Subcutaneous abdominal adipose tissue (tissue), 5 donors: ENCODE measurements at regions not wholly inside any gene's neighbourhood (a gene's known extent, or its start where the extent isn't known, plus 50 kb on each side); places are given as distances from the start of the nearest gene placed in this dataset.

Source experiments
- H3K27ac ChIP-seq: one replicate; pipeline ENCODE4 v1.7.0; 2013; ENCODE audit warnings: low read depth, mild to moderate bottlenecking, inconsistent platforms, low read length, moderate library complexity
- H3K27me3 ChIP-seq, 5 donors: one replicate each; pipeline ENCODE4 v1.7.0; 2013; ENCODE audit warnings: low read length in 5 of 5, inconsistent platforms in 1 of 5; ENCODE audit not compliant: control insufficient read depth in 5 of 5, insufficient read depth in 4 of 5
- H3K36me3 ChIP-seq, 5 donors: one replicate each; pipeline ENCODE4 v1.7.0; 2013; ENCODE audit warnings: low read length in 5 of 5; ENCODE audit not compliant: control insufficient read depth in 5 of 5, insufficient read depth in 5 of 5
- H3K4me1 ChIP-seq, 5 donors: one replicate each; pipeline ENCODE4 v1.7.0; 2013; ENCODE audit warnings: low read length in 5 of 5, mild to moderate bottlenecking in 3 of 5, moderate library complexity in 1 of 5; ENCODE audit not compliant: control insufficient read depth in 5 of 5, insufficient read depth in 5 of 5
- H3K4me3 ChIP-seq, 5 donors: one replicate each; pipeline ENCODE4 v1.7.0; 2013; ENCODE audit warnings: low read length in 5 of 5, low read depth in 1 of 5
- H3K9ac ChIP-seq, 5 donors: one replicate each; pipeline ENCODE4 v1.7.0; 2013; ENCODE audit warnings: low read length in 5 of 5, mild to moderate bottlenecking in 4 of 5, moderate library complexity in 3 of 5
- H3K9me3 ChIP-seq, 5 donors: one replicate each; pipeline ENCODE4 v1.7.0; 2013; ENCODE audit warnings: low read length in 5 of 5; ENCODE audit not compliant: control insufficient read depth in 5 of 5
- donor health status: healthy.
- donor health status: healthy.
- donor health status: healthy.
- donor health status: healthy.
- donor health status: healthy.

DNA sequence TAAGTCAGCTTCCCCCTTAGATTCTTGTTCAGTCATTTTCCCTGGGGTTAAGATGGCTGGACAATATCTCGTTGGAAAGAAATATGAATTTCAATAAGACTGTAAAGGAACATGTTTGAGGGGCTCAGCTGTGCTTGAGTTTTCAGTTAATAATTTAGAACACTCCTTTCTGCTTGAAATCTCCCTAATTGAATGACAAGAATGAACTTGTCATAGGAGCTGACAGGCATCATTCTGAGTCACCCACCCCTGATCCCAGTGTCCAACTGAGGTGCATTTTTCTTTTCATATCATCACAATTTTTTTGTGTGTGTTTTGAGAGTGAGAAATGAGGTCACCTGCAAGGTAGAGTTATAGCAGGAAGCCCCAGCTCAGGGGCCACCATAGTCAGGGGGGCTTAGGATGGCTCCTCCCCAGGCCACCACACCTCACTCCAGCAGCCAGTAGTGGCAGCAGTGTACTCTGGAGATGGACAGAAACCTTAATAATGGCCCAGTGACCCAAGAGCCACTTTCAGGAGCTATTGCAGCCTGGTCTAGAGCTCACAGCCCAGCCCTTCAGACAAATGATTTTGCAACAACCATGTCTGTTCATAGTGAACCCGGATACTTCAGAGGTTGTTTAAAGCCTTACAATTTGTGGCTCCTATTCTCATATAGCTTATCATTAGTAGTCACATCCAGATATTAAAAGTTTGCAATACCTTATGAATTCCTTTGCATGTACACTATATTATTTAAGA is 174.5 kb downstream of the MAIP1 start:
- H3K9ac ChIP-seq, result no peak overlapping the region
- no peaks in the 10 kb centered on the region for H3K27me3 ChIP-seq
- H3K9me3 ChIP-seq, result peaks cover 0 to 4% (median 0%) of the 10 kb centered on the region in 5 donors
- H3K4me3 ChIP-seq, result no peak overlapping the region
- H3K27ac ChIP-seq, result no peak overlapping the region
- H3K4me1 ChIP-seq, result peaks cover 0 to 5% (median 0%) of the 10 kb centered on the region in 5 donors
- no peaks in the 10 kb centered on the region for H3K36me3 ChIP-seq

DNA sequence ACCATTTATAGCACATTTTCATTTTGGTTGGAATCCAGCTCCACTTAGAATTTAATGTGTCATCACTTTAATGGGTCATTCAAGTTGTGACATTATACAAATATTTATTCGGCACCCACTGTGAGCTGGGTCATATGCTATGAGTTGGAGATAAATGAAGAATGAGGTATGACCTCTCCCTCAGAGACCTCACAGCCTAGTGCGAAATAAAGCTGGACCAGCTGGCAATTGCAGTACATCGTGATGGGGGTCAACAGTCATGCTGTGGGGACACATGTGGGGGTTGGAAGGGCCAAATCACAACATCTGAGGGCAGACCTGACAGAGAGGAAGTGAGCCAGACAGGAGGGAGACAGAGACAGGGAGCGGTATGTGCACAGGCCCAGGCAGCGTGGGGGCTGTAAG is 175.4 kb downstream of the MAIP1 start:
- H3K4me3 ChIP-seq, result no peak overlapping the region
- H3K4me1 ChIP-seq, result peaks cover 0 to 2% (median 0%) of the 10 kb centered on the region in 5 donors
- peaks cover 0 to 6% (median 0%) of the 10 kb centered on the region in 5 donors for H3K9me3 ChIP-seq
- H3K9ac ChIP-seq, result no peak overlapping the region
- no peaks in the 10 kb centered on the region for H3K36me3 ChIP-seq
- no peaks in the 10 kb centered on the region for H3K27me3 ChIP-seq
- no peak overlapping the region for H3K27ac ChIP-seq

DNA sequence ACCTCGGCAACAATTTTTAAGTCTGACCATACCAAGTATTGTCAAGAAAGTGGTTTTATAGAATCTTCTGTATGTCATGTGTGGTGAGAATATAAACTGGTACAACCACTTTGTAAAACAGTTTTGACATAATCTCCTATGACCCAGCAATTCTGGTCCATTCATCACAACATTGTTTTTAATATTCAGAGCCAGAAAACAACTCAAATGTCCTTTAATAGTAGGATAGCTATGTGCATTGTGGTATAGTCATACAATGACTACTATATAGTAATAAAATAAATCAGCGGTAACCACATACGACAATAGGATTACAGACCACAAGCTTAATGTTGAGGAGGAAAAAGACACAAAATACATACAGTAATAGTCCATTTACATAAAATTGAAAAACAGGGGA is 175.2 kb upstream of the SPATS2L start:
- H3K4me3 ChIP-seq, result no peak overlapping the region

DNA sequence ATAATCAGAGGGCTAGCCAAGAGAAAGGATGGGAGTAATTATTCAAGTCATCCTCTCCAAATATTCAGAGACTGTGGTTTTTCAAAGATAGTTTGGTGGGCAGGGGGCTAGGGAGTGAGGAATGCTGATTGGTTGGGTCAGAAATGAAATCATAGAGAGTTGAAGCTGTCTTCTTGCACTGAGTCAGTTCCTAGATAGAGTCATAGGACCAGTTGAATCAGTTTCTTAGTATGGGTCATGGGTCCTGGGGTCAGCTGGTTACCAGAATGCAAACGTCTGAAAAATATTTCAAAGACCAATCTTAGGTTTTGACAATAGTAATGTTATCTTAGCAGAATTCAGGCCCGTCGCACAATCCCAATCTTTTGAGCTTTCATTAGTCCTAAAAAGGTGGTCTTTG is 171.4 kb upstream of the SPATS2L start:
- H3K36me3 ChIP-seq, result no peaks in the 10 kb centered on the region
- H3K9ac ChIP-seq, result no peak overlapping the region
- no peak overlapping the region for H3K4me3 ChIP-seq
- H3K9me3 ChIP-seq, result peaks cover 0 to 6% (median 0%) of the 10 kb centered on the region in 5 donors
- H3K27me3 ChIP-seq, result no peaks in the 10 kb centered on the region
- no peak overlapping the region for H3K27ac ChIP-seq
- H3K4me1 ChIP-seq, result no peaks in the 10 kb centered on the region

More for the DNA sequence above, 175.2 kb upstream of the SPATS2L start:
- Histone ChIP-seq H3K4me1 (no peaks in the 10 kb centered on the region), H3K9ac (no peak overlapping the region), H3K27me3 (no peaks in the 10 kb centered on the region), H3K27ac (no peak overlapping the region), H3K9me3 (peaks cover 0 to 6% (median 0%) of the 10 kb centered on the region in 5 donors), H3K36me3 (no peaks in the 10 kb centered on the region)

DNA sequence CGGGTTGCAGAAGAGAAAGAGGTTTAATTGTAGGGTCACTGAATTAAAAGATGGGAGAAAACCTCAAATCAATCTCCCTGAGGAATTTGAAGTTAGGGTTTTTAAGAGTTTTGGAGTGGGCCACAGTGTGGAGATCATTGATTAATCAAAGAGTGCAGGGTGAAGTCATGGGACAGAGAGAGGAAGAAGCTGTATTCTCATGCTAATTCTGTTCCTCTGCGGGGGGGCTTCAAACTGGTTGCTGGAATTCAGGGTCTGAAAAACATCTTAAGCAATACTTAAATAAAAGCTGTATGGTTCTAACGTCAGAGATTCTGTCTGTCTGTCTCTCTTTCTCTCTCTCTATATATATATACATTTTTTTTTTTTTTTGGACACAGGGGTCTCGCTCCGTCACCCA is 169.8 kb upstream of the SPATS2L start:
- no peaks in the 10 kb centered on the region for H3K36me3 ChIP-seq
- H3K4me3 ChIP-seq, result no peak overlapping the region
- H3K9me3 ChIP-seq, result peaks cover 0 to 6% (median 0%) of the 10 kb centered on the region in 5 donors
- no peak overlapping the region for H3K9ac ChIP-seq
- no peaks in the 10 kb centered on the region for H3K4me1 ChIP-seq
- no peak overlapping the region for H3K27ac ChIP-seq
- H3K27me3 ChIP-seq, result no peaks in the 10 kb centered on the region

DNA sequence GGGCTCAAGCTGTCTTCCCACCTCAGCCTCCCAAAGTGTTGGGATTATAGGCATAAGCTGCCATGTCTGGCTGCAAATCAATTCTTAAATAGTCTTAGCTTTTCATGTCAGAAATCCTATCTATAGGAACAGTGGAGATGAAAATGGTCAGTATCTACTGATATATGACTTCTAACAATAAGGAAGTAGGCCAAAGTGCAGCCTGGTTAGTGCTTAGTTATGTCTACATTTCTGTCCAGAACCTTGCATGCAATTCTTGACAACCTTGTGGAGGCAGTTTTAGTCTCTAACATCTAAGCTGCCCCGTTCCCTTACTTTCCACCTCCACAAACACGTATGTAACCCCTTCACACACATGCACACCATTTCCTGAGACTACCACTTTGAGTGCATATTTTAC is 169.2 kb upstream of the SPATS2L start:
- Histone ChIP-seq H3K9ac (no peak overlapping the region), H3K4me3 (no peak overlapping the region), H3K9me3 (peaks cover 0 to 6% (median 0%) of the 10 kb centered on the region in 5 donors), H3K27me3 (no peaks in the 10 kb centered on the region), H3K4me1 (no peaks in the 10 kb centered on the region), H3K27ac (no peak overlapping the region), H3K36me3 (no peaks in the 10 kb centered on the region)

DNA sequence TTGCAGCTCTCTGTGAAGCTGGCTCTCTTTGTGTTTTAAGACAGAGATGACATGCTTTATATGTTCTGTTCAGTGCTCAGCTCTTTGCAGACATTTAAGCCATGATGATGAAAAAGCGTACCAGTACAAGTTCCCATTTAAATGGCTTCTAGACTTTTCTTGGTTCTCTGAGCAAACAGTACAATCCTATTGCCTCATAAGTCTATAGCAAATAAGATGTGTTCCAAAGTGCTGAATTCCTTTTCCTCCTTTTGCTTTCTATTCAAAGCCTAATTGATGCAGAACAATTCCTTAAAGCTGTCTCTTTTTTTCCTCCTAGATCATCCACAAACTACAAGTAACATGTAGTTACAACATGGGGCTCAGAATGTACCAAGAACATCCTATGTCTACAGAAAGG is 168.8 kb upstream of the SPATS2L start:
- Histone ChIP-seq H3K9me3 (peaks cover 0 to 6% (median 0%) of the 10 kb centered on the region in 5 donors), H3K36me3 (no peaks in the 10 kb centered on the region), H3K4me3 (no peak overlapping the region), H3K4me1 (no peaks in the 10 kb centered on the region), H3K9ac (no peak overlapping the region), H3K27ac (no peak overlapping the region), H3K27me3 (no peaks in the 10 kb centered on the region)

DNA sequence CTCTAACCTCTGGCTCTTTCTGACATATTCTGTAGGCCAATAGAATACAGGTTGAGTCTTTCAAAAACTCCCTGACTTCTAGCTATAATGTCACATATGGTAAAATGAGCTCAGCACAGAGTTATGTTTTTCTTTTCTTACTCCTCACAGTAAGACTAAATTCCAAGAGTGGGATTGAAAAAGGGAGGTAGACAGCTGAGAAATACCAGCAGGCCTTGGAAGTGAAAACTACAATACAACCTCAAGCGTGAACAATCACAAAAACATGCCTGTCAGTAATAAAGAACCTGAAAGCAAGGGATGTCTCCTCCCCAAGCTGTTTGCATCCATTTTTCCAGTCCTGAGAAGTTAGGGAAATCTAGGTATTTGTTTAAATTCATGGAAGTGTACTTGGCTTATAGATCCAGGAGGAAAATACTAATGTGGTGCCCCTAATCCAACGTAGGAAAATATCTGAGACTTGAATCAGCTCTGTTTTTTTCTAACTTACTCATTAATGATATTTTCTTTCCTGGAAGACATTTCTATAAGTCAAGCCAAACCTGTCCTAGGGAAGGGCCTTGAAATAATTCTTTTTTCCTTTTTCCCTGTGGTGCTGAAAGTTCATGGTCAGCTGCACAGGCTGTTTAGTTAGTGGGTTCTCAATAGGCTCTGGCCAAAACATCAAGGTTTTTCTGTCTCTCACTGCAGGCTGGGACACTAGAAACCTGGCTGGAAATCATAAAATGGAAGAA is 167.9 kb upstream of the SPATS2L start:
- no peaks in the 10 kb centered on the region for H3K36me3 ChIP-seq
- H3K27me3 ChIP-seq, result no peaks in the 10 kb centered on the region
- H3K4me3 ChIP-seq, result no peak overlapping the region
- H3K27ac ChIP-seq, result no peak overlapping the region
- no peaks in the 10 kb centered on the region for H3K4me1 ChIP-seq
- H3K9me3 ChIP-seq, result peaks cover 0 to 6% (median 0%) of the 10 kb centered on the region in 5 donors
- no peak overlapping the region for H3K9ac ChIP-seq

DNA sequence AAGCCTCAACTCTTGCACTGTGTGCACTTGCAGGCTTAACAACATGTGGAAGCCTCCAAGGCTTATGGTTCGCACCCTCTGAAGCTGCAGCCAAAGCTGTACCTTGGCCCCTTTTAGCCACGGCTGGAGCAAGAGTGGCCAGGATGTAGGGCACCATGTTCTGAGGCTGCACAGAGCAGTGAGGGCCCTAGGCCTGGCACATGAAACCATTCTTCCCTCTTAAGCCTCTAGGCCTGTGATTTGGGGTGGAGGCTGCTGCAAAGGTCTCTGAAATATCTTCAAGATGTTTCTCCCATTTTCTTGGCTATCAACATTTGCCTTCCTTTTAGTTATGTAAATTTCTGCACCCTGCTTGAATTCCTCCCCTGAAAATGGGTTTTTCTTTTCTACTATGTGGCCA is 161.9 kb upstream of the SPATS2L start:
- Histone ChIP-seq H3K9ac (no peak overlapping the region), H3K9me3 (peaks cover 0 to 2% (median 0%) of the 10 kb centered on the region in 5 donors), H3K27me3 (no peaks in the 10 kb centered on the region), H3K27ac (no peak overlapping the region), H3K4me1 (no peaks in the 10 kb centered on the region), H3K4me3 (no peak overlapping the region), H3K36me3 (no peaks in the 10 kb centered on the region)

DNA sequence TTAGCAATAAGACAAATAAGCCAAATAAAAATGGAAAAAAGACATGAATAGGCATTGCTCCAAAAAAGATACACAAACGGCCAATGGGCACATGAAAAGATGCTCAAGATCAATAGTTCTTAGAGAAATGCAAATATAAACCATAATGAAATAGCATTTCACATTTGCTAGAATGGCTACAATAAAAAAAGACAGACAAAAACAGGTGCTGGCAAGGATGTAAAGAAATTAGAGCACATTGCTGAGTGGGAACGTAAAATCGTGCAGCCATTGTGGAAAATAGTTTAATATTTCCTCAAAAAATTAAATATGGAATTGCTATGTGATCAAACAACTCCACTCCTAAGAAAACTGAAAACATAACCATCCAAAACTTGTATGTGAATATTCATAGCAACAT is 160.0 kb upstream of the SPATS2L start:
- H3K9me3 ChIP-seq, result peaks cover 2 to 9% (median 8%) of the 10 kb centered on the region in 5 donors
- H3K9ac ChIP-seq, result no peak overlapping the region
- no peaks in the 10 kb centered on the region for H3K4me1 ChIP-seq
- no peaks in the 10 kb centered on the region for H3K27me3 ChIP-seq
- no peak overlapping the region for H3K27ac ChIP-seq
- no peaks in the 10 kb centered on the region for H3K36me3 ChIP-seq
- H3K4me3 ChIP-seq, result no peak overlapping the region
